Transverse colon (tissue), 4 donors: ENCODE measurements at regions not wholly inside any gene's neighbourhood (a gene's known extent, or its start where the extent isn't known, plus 50 kb on each side); places are given as distances from the start of the nearest gene placed in this dataset.

Experiments
- DNase-seq: peaks from one replicate; pipeline ENCODE4 v3.0.0-alpha.2; 2019
- H3K27ac ChIP-seq, 4 donors: fragments of 200-600 bp; sonication (generic); 2 replicates each; pipeline ENCODE4 v1.5.1; 2016 to 2018; ENCODE audit warnings: inconsistent platforms in 4 of 4
- H3K27me3 ChIP-seq: fragments of 200-600 bp; sonication (generic); 2 replicates; pipeline ENCODE4 v1.5.1; 2017; ENCODE audit warnings: inconsistent platforms
- H3K36me3 ChIP-seq, 4 donors: fragments of 200-600 bp; sonication (generic); 2 replicates each; pipeline ENCODE4 v1.5.1; 2017 to 2019; ENCODE audit warnings: inconsistent platforms in 4 of 4
- H3K4me1 ChIP-seq, 4 donors: fragments of 200-600 bp; sonication (generic); 2 replicates each; pipeline ENCODE4 v1.5.1; 2017 to 2020; ENCODE audit warnings: inconsistent platforms in 4 of 4
- H3K4me3 ChIP-seq, 4 donors: fragments of 200-600 bp; sonication (generic); 1 replicate in 1 of 4; 2 replicates in 3 of 4; pipeline versions ENCODE4 v1.5.1 to v1.6.1; 2017 to 2019; ENCODE audit warnings: inconsistent platforms in 4 of 4
- H3K9me3 ChIP-seq, 2 donors: fragments of 200-600 bp; sonication (generic); 2 replicates each; pipeline ENCODE4 v1.5.1; 2017 to 2019; ENCODE audit warnings: inconsistent platforms in 2 of 2
- EP300 ChIP-seq: sonication (generic); formaldehyde crosslinking; IDR thresholded peaks from one replicate; pipeline ENCODE4 v1.6.1; 2017; ENCODE audit warnings: antibody characterized with exemption, low read depth
- POLR2A ChIP-seq: fragments of 450-650 bp; IDR thresholded peaks from one replicate; pipeline ENCODE4 v1.6.1; 2016; ENCODE audit warnings: antibody characterized with exemption, mild to moderate bottlenecking, moderate library complexity
- POLR2AphosphoS5 ChIP-seq, 3 donors: sonication (generic); formaldehyde crosslinking; IDR thresholded peaks; one replicate each; pipeline ENCODE4 v1.6.1; 2016; ENCODE audit warnings: antibody characterized with exemption in 3 of 3
- WGBS, 2 donors: methylation state at CpG; one replicate each; pipeline ENCODE4 v1.1.5; 2018; ENCODE audit warnings: low coverage in 1 of 2; 5-methylcytosine and 5-hydroxymethylcytosine counted together
- in situ Hi-C, 4 donors: fragments of 200-750 bp; cut with MboI; loops; one replicate each; pipeline versions ENCODE4 v1.15.0 to v1.15.1; 2017; ENCODE audit warnings: low sequenced_read_pairs in 3 of 4, low pct_ligation_motif_present in 1 of 4, low pct_unique_long_range_greater_than_20kb in 1 of 4
- intact Hi-C: fragments of 100-400 bp; cut with DNase I; formaldehyde crosslinking; loops from one replicate; pipeline ENCODE4 v1.15.1; 2023; ENCODE audit warnings: low total_unique reads
- TF ChIP-seq, protein P1 (sequence below), 5 experiments: fragments of 200-600 bp in 3 of 5; fragments of 450-650 bp in 2 of 5; sonication (generic) in 3 of 5; IDR thresholded peaks; 1 replicate in 2 of 5; 2 replicates in 3 of 5; pipeline ENCODE4 v1.5.1; 2016 to 2017; ENCODE audit warnings: antibody characterized with exemption in 5 of 5, inconsistent platforms in 3 of 5, mild to moderate bottlenecking in 2 of 5, moderate library complexity in 1 of 5

DNA sequence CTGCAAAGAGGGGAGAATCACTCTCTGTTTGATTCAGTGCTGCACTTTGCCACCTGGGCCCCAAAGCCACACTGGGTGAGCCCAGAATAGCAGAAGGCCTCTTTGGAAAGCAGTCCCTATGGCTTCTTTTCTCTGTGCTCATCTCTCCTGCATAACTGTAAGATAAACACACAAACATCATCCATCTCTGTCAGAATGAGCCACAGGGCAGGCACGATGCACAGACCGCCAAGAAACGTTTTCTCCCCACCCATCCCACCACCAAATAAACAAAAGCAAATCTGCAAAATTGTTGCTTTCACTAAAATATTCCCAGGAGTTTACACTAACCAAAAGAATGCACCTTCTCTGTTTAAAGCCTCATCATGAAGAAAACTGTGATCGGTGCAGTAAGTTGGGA, 196.4 kb upstream of the POU2AF2 start:
- intact Hi-C loops (no loop called here), in situ Hi-C loops (no loop called here)
- H3K36me3 ChIP-seq: no peaks in the 10 kb centered on the region
- 75 to 100% methylated on average over 1 to 4 of the region's 4 CpGs for WGBS, 2 donors
- H3K4me3 ChIP-seq: no peak overlapping the region
- H3K27me3 ChIP-seq: no peaks in the 10 kb centered on the region
- no peaks in the 10 kb centered on the region for H3K4me1 ChIP-seq
- DNase-seq: no peak
- H3K27ac ChIP-seq: no peak overlapping the region
- no peaks in the 10 kb centered on the region for H3K9me3 ChIP-seq
- TF ChIP-seq POLR2A: no peak
- TF ChIP-seq POLR2AphosphoS5 (IDR thresholded peaks at IDR 0.05): no peak
- TF ChIP-seq, protein P1, sequence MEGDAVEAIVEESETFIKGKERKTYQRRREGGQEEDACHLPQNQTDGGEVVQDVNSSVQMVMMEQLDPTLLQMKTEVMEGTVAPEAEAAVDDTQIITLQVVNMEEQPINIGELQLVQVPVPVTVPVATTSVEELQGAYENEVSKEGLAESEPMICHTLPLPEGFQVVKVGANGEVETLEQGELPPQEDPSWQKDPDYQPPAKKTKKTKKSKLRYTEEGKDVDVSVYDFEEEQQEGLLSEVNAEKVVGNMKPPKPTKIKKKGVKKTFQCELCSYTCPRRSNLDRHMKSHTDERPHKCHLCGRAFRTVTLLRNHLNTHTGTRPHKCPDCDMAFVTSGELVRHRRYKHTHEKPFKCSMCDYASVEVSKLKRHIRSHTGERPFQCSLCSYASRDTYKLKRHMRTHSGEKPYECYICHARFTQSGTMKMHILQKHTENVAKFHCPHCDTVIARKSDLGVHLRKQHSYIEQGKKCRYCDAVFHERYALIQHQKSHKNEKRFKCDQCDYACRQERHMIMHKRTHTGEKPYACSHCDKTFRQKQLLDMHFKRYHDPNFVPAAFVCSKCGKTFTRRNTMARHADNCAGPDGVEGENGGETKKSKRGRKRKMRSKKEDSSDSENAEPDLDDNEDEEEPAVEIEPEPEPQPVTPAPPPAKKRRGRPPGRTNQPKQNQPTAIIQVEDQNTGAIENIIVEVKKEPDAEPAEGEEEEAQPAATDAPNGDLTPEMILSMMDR (IDR thresholded peaks at IDR 0.05): no peak
- no peak for TF ChIP-seq EP300

DNA sequence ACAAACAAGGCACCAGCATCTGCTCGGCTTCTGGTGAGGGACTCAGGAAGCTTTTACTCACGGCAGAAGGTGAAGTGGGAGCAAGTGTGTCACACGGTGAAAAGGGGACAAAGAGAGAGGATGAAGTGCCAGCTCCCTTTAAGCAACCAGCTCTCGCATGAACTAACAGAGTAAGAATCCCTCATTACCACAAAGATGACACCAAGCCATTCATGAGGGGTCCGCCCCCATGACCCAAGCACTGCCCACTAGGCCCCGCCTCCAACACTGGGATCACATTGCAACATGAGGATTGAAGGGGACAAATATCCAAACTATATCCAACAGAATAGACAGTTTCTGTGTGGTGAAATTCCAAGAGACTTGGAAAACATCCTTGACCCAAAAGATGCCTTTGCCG, 198.2 kb upstream of the POU2AF2 start:
- intact Hi-C loops (no loop called here), in situ Hi-C loops (no loop called here)
- Histone ChIP-seq H3K9me3 (no peaks in the 10 kb centered on the region), H3K4me1 (no peaks in the 10 kb centered on the region), H3K27me3 (no peaks in the 10 kb centered on the region), H3K36me3 (no peaks in the 10 kb centered on the region), H3K4me3 (no peak overlapping the region), H3K27ac (no peak overlapping the region)
- no peak for DNase-seq
- TF ChIP-seq POLR2AphosphoS5 (IDR thresholded peaks at IDR 0.05) (no peak), POLR2A (no peak), EP300 (no peak)
- TF ChIP-seq, protein P1 (IDR thresholded peaks at IDR 0.05): no peak
- 94 to 100% methylated on average over 1 to 7 of the region's 7 CpGs for WGBS, 2 donors

DNA sequence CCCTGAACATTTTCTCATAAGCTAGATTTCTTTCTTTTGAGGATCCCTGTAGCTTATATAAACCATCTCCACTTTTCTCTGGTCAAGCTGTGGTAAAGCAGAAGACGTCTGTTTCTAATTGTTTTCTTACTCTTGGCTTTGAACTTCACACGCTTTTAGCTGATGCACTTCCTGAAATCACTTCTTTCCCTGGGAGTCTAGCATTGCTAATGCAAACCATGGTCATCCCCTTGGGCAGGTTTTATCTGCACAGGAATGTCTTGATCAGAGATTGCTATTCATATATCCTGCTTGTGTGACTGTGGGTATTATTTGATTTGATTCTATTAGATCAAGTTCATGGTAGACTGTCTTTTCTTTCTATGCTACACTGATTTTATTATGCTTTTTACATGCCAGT, 199.2 kb upstream of the POU2AF2 start:
- in situ Hi-C loops: no loop called here
- no peaks in the 10 kb centered on the region for H3K27me3 ChIP-seq
- H3K9me3 ChIP-seq: no peaks in the 10 kb centered on the region
- no peak overlapping the region for H3K27ac ChIP-seq
- no peaks in the 10 kb centered on the region for H3K36me3 ChIP-seq
- DNase-seq: no peak
- 28 to 82% methylated on average over 2 of the region's 2 CpGs for WGBS, 2 donors
- TF ChIP-seq POLR2A: no peak
- no peak for TF ChIP-seq EP300
- no peak for TF ChIP-seq POLR2AphosphoS5 (IDR thresholded peaks at IDR 0.05)
- TF ChIP-seq, protein P1 (IDR thresholded peaks at IDR 0.05): no peak
- intact Hi-C loops: no loop called here
- H3K4me3 ChIP-seq: no peak overlapping the region
- no peaks in the 10 kb centered on the region for H3K4me1 ChIP-seq

DNA sequence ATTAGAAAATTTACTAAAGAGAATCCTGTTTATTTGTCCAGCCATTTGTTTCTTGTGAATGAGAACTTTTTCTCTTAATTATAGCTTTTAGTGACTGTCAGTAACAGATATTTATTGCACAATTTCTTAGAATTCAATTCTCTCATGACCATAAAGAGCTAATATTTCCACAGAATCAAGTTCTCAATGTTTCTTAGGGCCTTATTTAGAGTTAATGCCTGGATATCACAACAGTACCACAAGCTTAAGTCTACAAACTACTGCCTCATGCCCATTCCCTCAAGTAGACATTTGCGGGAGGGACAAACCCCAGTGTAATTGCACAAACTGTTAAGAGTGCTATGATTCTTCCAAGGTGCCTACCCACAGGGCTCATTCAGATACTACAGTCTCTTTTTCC, 199.7 kb upstream of the POU2AF2 start:
- no peak for DNase-seq
- TF ChIP-seq EP300 (no peak), POLR2AphosphoS5 (IDR thresholded peaks at IDR 0.05) (no peak), POLR2A (no peak)
- TF ChIP-seq, protein P1 (IDR thresholded peaks at IDR 0.05): no peak
- no peak overlapping the region for H3K27ac ChIP-seq
- intact Hi-C loops: no loop called here
- in situ Hi-C loops: no loop called here
- no peaks in the 10 kb centered on the region for H3K27me3 ChIP-seq
- no peaks in the 10 kb centered on the region for H3K4me1 ChIP-seq
- no peaks in the 10 kb centered on the region for H3K36me3 ChIP-seq
- 100% methylated on average over 1 of the region's 1 CpG for WGBS, 2 donors
- H3K9me3 ChIP-seq: no peaks in the 10 kb centered on the region
- H3K4me3 ChIP-seq: no peak overlapping the region
